Endothelial cell of umbilical vein (primary cell): ENCODE measurements at regions not wholly inside any gene's neighbourhood (a gene's known extent, or its start where the extent isn't known, plus 50 kb on each side); places are given as distances from the start of the nearest gene placed in this dataset.

Source experiments
- BruUV-seq: library from RNA; stranded (reverse); fragments of 400-500 nt; replicated peaks from 2 replicates; lab custom pipeline; 2021; lab: Mats Ljungman, UMichigan
- CTCF ChIA-PET: fragments of 300-600, 350-600 bp; sonication (Branson Sonifier 250); formaldehyde crosslinking; loops from one replicate; lab custom pipeline; 2021; ENCODE audit warnings: antibody characterized with exemption, inconsistent platforms; lab: Charles Lee
- POLR2A ChIA-PET: fragments of 300-600, 350-600 bp; sonication (Branson Sonifier 250); formaldehyde crosslinking; loops from one replicate; lab custom pipeline; 2021; ENCODE audit warnings: antibody characterized with exemption, inconsistent platforms; lab: Charles Lee
- DNase-seq: peaks from one replicate; pipeline ENCODE4 v3.0.0-alpha.2; 2011; ENCODE audit warnings: low read depth, low spot score
- FAIRE-seq: peaks from 2 replicates; lab custom pipeline; 2011; peaks lifted over from hg19 to GRCh38; lab: Jason Lieb, UNC
- H2AFZ ChIP-seq: 2 replicates; pipeline ENCODE4 v1.6.0; 2012; ENCODE audit warnings: low read depth, low read length, control low read depth, inconsistent platforms
- H3K27ac ChIP-seq: 2 replicates; pipeline ENCODE4 v1.5.1; 2011; ENCODE audit warnings: low read depth, mild to moderate bottlenecking, control low read depth, low read length, moderate library complexity; ENCODE audit not compliant: insufficient read depth
- H3K27me3 ChIP-seq, 2 experiments: 2 replicates each; pipeline versions ENCODE4 v1.6.0 to v1.6.1; 2011; ENCODE audit warnings: low read length in 2 of 2, mixed read lengths in 1 of 2; ENCODE audit not compliant: control insufficient read depth in 2 of 2, insufficient read depth in 2 of 2
- H3K36me3 ChIP-seq, 2 experiments: 2 replicates in 1 of 2; 3 replicates in 1 of 2; pipeline ENCODE4 v1.5.1; 2011; ENCODE audit warnings: low read length in 2 of 2, mild to moderate bottlenecking in 1 of 2, moderate library complexity in 1 of 2; ENCODE audit not compliant: control insufficient read depth in 2 of 2, insufficient read depth in 2 of 2; ENCODE audit errors: extremely low read depth in 1 of 2
- H3K4me1 ChIP-seq: 3 replicates; pipeline ENCODE4 v1.5.1; 2011; ENCODE audit warnings: mild to moderate bottlenecking, low read length; ENCODE audit not compliant: control insufficient read depth, insufficient read depth; ENCODE audit errors: extremely low read depth
- H3K4me2 ChIP-seq: 2 replicates; pipeline ENCODE4 v1.6.1; 2011; ENCODE audit warnings: low read length, control low read depth, mixed read lengths; ENCODE audit not compliant: insufficient read depth
- H3K4me3 ChIP-seq, 3 experiments: fragments of 200-600 bp in 1 of 3; sonication (generic), shearing (Covaris generic) in 1 of 3; replicated peaks in 1 of 3; 2 replicates each; pipeline ENCODE4 v1.5.1; 2011 to 2016; ENCODE audit warnings: control low read depth in 3 of 3, low read length in 3 of 3, mild to moderate bottlenecking in 2 of 3, inconsistent platforms in 1 of 3, low read depth in 1 of 3, moderate library complexity in 1 of 3; ENCODE audit not compliant: insufficient read depth in 1 of 3
- H3K79me2 ChIP-seq: 2 replicates; pipeline ENCODE4 v1.6.0; 2012; ENCODE audit warnings: low read length, inconsistent platforms; ENCODE audit not compliant: control insufficient read depth, insufficient read depth
- H3K9ac ChIP-seq: replicated peaks from 2 replicates; pipeline ENCODE3; 2011; ENCODE audit warnings: low read length, control low read depth; ENCODE audit not compliant: insufficient read depth; ENCODE audit errors: extremely low read depth
- H3K9me1 ChIP-seq: replicated peaks from 3 replicates; pipeline ENCODE4 v1.6.0; 2011; ENCODE audit warnings: mild to moderate bottlenecking, low read length; ENCODE audit not compliant: control insufficient read depth, insufficient read depth; ENCODE audit errors: extremely low read depth
- H3K9me3 ChIP-seq: replicated peaks from 2 replicates; pipeline ENCODE4 v1.5.1; 2012; ENCODE audit warnings: low read length, inconsistent platforms; ENCODE audit not compliant: control insufficient read depth, insufficient read depth
- H4K20me1 ChIP-seq: replicated peaks from 2 replicates; pipeline ENCODE3; 2011; ENCODE audit warnings: mild to moderate bottlenecking, low read length; ENCODE audit not compliant: control insufficient read depth, insufficient read depth; ENCODE audit errors: extremely low read depth
- EZH2 ChIP-seq: IDR thresholded peaks from 2 replicates; pipeline ENCODE4 v1.6.1; 2012; ENCODE audit warnings: borderline replicate concordance, low read depth, mild to moderate bottlenecking, moderate library complexity, low read length, inconsistent platforms; ENCODE audit not compliant: severe bottlenecking
- FOS ChIP-seq: IDR thresholded peaks from 2 replicates; pipeline ENCODE4 v1.6.1; 2011; ENCODE audit warnings: mild to moderate bottlenecking, low read length, moderate library complexity, borderline replicate concordance; ENCODE audit not compliant: insufficient read depth
- GATA2 ChIP-seq: IDR thresholded peaks from 2 replicates; pipeline ENCODE4 v1.7.0; 2011; ENCODE audit warnings: low read depth, mild to moderate bottlenecking, moderate library complexity, mixed read lengths, low read length; ENCODE audit not compliant: insufficient read length, insufficient read depth
- JUN ChIP-seq: IDR thresholded peaks from 2 replicates; pipeline ENCODE4 v1.6.1; 2011; ENCODE audit warnings: borderline replicate concordance, low read depth; ENCODE audit not compliant: insufficient read length, insufficient read depth
- MAX ChIP-seq: IDR thresholded peaks from 2 replicates; pipeline ENCODE4 v1.6.1; 2011; ENCODE audit not compliant: insufficient read depth, insufficient read length
- MYC ChIP-seq: IDR thresholded peaks from one replicate; pipeline ENCODE4 v1.6.1; 2011; ENCODE audit warnings: mild to moderate bottlenecking, low read depth, low read length
- POLR2A ChIP-seq: IDR thresholded peaks from 2 replicates; pipeline ENCODE4 v1.6.1; 2012; ENCODE audit warnings: low read depth, mild to moderate bottlenecking, control low read depth, low read length
- POLR2AphosphoS5 ChIP-seq: IDR thresholded peaks from 2 replicates; pipeline ENCODE4 v1.6.1; 2012; ENCODE audit warnings: low read depth, mild to moderate bottlenecking, control low read depth, low read length, moderate library complexity; ENCODE audit not compliant: insufficient read depth
- dilution Hi-C: fragments of 300-500 bp; cut with MboI; formaldehyde crosslinking; loops from one replicate; pipeline ENCODE4 v1.15.0; 2019; ENCODE audit warnings: low sequenced_read_pairs; ENCODE audit not compliant: extremely low pct_ligation_motif_present
- intact Hi-C: fragments of 100-400 bp; cut with micrococcal nuclease; formaldehyde crosslinking; loops from one replicate; pipeline ENCODE4 v1.10.0; 2022
- TF ChIP-seq, protein P1 (sequence below), 2 donors: IDR thresholded peaks; 1 replicate in 1 of 2; 2 replicates in 1 of 2; pipeline ENCODE4 v1.5.1; 2011; ENCODE audit warnings: low read length in 2 of 2, mild to moderate bottlenecking in 2 of 2, moderate library complexity in 2 of 2, control low read depth in 1 of 2, inconsistent platforms in 1 of 2, low read depth in 1 of 2; ENCODE audit not compliant: insufficient read depth in 1 of 2; ENCODE audit errors: extremely low read depth in 1 of 2

DNA sequence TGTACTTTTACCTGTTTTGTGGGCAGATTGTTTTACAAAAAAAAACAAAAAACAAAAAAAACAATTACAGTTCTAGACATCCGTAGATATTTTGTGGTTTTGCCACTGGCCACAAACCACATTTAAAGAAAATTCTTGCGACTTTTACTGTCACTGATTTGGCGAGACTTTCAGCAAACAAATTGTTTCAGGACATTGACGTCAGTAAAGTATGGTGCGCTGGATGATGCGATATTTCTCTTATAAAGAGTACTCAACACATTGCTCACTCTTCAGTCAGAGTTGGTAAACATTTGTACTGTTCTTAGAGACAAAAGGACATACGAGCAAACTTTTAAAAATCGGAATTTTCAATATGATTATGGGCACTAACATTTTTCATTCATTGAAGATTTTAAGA, 229.8 kb downstream of the HAO1 start:
- Histone ChIP-seq H3K79me2 (no peaks in the 10 kb centered on the region), H2AFZ (no peak overlapping the region), H3K4me1 (no peaks in the 10 kb centered on the region), H3K9me1 (no peaks in the 10 kb centered on the region), H3K27ac (no peak overlapping the region), H3K9ac (no peak overlapping the region), H3K9me3 (no peaks in the 10 kb centered on the region), H4K20me1 (no peaks in the 10 kb centered on the region), H3K27me3 (no peaks in the 10 kb centered on the region), H3K4me3 (no peak overlapping the region), H3K36me3 (no peaks in the 10 kb centered on the region), H3K4me2 (no peak overlapping the region)
- POLR2A ChIA-PET, result no interaction called here
- intact Hi-C loops, result no loop called here
- BruUV-seq, result no TSS peak
- TF ChIP-seq FOS (no peak), MYC (no peak), GATA2 (no peak), POLR2AphosphoS5 (no peak), JUN (no peak), POLR2A (no peak), EZH2 (no peak), MAX (no peak)
- TF ChIP-seq, protein P1, sequence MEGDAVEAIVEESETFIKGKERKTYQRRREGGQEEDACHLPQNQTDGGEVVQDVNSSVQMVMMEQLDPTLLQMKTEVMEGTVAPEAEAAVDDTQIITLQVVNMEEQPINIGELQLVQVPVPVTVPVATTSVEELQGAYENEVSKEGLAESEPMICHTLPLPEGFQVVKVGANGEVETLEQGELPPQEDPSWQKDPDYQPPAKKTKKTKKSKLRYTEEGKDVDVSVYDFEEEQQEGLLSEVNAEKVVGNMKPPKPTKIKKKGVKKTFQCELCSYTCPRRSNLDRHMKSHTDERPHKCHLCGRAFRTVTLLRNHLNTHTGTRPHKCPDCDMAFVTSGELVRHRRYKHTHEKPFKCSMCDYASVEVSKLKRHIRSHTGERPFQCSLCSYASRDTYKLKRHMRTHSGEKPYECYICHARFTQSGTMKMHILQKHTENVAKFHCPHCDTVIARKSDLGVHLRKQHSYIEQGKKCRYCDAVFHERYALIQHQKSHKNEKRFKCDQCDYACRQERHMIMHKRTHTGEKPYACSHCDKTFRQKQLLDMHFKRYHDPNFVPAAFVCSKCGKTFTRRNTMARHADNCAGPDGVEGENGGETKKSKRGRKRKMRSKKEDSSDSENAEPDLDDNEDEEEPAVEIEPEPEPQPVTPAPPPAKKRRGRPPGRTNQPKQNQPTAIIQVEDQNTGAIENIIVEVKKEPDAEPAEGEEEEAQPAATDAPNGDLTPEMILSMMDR (IDR thresholded peaks at IDR 0.05; ENCODE audit: extremely low read depth in 1 of 2, insufficient read depth in 1 of 2, low read depth in 1 of 2, low read length in 2 of 2), result no peak
- DNase-seq (no peak), FAIRE-seq (no peak)
- dilution Hi-C loops, result no loop called here
- CTCF ChIA-PET, result no interaction called here
